NCI-H1417 treated with DMSO at 0.1 percent for 48 hours (cell line): ENCODE measurements at regions not wholly inside any gene's neighbourhood (a gene's known extent, or its start where the extent isn't known, plus 50 kb on each side); places are given as distances from the start of the nearest gene placed in this dataset.
A peak's percentile ranks its signal among the peaks of the same experiment; 100 is the strongest.
"Not testable (repeated sequence)": the region's sequence is repeated elsewhere in the genome, so short reads cannot be mapped to it uniquely, and the experiment has no call there.

Experiments
- DNase-seq: peaks from one replicate; lab custom pipeline; 2025; lab: John Stamatoyannopoulos, UW

DNA sequence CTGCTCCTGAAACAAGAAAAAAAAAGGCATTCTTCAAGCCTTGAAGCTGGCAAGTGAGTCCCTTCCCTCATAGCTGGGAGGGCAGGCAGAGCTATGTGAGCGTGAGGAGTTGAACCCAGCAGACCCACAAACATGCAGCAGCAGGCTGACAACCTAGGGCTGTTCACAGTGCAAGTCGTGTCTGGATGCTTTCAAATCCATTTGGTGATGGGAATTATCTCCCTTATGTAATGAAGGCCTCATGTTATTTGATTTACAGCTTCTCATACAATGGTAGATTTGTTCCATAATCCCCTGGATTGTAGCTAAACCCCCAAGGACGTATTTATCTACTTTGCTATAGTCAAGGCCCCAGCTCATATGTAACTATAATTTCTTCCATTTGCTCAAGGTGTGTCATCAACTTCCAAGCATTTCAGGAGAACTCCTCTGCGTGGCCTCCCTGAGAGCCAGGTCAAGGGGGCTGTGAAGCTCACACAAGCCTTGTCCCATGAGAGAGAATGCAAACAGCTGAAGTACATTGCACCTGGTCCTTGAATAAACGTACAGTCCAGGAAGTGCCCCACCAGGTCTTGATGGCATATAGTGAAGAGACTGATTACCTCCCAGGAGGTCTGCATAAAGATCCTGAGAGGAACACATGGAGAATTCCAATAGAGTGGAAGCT is 124.8 kb upstream of the SLC1A3 start:
- no peak for DNase-seq

DNA sequence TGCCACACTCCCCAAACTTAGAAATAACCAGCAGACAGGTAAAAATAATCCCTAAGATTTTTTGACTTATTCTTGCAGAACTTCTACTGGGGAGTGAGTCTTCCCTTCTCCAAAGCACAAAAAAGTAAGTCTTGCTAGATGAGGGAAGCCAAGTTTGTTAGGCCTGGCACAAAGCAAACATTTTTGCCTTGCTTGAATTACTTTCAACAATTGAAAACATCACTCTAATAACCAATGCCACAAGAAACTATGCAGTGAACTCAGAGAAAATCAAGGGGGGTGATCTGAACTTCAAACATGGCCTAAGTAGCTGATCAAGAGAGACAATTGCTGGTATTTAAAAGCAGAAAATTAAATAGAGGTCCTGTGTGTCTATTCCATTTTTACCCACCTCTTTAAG is 123.6 kb upstream of the SLC1A3 start:
- DNase-seq: no peak

DNA sequence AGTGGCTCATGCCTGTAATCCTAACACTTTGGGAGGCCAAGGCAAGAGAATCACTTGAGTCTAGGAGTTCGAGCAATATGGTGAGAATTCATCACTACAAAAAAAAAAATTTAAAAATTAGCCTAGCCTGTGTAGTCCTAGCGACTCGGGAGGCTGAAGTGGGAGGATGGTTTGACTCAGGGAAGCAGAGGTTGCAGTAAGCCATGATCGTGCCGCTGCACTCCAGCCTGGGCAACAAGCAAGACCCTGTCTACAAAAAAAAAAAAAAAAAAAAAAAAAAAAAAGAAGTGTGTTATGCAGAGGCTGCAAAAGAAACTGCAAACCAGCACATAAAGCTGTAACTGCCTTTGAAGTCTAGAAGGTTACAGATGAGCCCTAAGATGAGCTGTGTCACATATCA is 116.9 kb upstream of the SLC1A3 start:
- DNase-seq: no peak

DNA sequence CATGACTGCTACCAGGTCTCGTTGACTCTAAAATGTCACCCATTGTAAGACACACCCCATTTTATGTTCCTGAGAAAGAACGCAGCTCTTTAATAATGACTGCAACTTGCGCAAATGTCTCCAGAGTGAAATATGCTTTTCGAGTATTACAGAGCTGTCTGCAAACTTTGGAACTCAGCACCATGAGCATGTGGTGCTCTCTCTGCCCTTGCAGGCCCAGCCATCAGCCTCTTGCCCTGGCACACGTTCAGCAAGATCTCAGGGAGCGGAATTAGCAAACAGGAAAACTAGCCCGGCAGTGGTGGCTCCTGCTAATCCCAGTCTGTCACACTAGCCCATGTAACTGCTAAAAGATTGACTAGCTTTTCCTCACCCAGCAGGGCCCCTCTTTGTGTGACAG is 114.5 kb upstream of the SLC1A3 start:
- DNase-seq: no peak

DNA sequence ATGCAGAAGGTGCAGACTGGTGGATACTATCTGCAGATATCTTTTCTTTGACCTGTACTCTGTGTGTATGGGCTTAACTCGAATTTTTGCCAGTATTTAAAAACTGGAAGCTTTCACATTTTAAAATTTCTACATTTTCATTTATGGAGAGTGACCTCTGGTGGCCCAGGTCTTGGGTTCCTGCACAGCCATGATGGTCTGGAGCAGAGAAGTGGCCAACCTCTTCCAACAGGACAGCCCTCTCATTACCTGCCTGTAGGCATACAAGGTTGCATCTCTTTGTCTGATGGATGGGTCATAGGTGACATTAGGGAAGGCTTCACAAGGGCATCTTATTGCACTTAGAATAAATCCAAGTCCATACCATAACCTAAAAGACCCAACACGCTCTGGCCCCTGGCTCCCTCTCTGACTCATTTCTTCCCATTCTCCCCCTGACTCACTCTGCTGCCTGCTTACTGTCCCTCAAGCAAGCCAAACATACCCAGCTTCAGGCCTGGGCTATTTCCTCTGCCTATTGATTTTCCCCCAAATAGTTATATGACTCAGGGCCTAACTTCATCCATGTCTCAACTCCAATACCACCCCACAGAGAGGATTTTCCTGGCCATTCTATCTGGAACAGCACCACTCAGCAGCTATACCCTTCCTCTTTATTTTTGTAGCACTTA is 113.3 kb upstream of the SLC1A3 start:
- no peak for DNase-seq

DNA sequence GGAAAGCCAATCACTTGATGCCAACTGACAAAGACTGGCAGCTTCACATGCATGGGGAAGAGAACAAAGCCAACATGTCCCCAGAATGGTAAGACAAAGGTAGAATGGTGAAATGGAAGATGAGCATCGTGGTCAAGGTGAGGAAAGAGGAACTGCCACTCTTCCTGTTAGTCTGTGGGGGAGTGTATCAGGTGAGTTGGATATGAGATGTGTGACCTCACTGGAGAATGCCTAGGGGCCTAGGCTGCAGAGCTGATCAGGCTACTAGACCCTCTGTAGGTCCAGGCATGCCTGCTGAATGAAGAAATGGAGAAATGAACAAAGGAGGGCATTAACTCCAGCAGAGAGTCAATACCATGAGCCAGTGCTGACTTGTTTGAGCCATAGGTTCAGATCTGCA is 112.4 kb upstream of the SLC1A3 start:
- no peak for DNase-seq

DNA sequence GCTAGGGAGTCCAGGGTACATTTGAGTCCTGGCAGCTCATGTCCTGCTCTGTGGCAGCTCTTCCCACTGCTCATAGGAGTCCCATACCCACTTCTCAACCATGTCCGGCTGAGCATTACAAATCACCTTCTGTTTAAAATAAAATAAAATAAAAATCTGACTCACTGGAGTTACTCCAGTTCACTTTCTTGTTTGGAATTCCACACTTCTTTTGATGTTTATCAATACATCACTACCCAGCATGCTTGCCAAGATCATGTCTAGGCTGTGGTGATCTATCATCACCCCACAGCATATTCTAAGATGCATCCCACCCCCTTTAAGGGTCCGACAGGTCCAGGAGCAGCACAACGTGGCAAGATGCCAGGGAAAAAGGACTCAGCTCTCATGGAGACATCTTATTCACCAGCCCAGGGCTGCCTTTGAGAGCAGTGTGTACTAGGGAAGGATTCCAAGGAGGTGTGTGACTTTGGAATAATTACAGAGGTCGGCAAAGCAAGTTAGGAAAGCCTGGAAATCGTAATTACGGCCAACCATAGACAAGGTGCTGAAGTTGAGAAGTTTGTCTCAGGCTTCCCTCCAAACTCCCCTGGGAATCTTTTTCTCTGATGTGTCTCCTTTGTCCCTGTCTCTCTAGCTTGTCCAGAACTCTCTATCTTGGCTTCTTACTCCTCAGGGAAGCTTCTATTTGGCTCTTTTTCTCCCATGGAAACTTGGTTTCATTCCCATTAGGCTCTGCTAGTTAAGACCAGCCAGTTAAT is 111.4 kb upstream of the SLC1A3 start:
- no peak for DNase-seq

DNA sequence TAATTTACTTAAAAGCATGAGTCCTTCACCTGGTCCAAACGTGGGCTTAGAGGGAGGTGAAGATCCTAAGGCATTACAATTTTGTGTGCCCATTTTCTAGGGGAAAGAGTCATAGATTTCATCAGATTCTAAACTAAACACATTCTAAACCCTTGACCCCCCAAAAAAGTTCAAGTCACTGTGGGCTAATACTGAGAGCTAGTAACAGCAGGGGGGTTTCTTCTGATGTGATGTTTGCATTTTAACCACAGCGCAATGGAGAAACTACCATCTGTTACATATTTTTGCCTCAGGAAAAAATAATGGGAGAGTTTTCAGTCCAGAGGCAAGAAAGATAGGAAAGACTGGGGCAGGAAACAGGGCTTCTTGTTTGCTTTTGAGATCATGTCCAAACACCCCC is 110.8 kb upstream of the SLC1A3 start:
- no peak for DNase-seq

DNA sequence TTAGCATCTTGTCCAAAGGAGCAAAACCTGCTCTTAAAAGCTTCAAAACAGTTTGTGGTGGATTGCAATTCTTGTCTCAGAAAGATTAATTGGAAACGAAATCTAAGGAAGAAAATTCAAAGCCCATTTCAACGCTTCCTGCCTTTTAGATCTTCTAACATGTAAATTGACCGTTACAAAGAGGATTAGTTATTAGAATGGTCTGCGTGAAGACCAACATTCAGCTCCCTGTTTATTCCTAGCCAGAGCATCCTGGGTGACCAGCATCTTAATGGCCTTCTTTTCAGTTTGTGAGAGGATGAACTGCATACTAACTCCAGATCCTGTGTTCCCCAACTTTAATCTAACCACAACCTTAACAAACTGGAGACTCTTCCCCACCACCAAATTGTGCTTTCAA is 109.9 kb upstream of the SLC1A3 start:
- no peak for DNase-seq

DNA sequence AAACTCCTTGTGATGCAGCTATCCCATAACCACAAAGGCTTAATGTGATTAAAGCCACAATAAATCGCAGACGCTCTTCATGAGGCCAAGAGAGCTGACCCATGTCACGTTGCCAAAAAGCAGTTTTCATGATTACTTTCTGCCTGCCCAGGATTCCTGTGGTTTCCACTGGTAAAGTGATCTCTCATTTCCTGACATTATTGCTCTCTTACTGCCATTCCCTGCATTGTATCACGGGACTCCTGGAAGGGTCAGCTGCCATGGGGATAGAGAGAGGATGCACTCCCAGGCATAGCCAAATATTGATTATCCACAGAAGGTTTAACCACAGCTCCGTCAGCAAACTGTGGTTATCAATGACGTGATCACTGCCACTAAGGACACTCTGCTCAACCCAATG is 103.8 kb upstream of the SLC1A3 start:
- DNase-seq: no peak

DNA sequence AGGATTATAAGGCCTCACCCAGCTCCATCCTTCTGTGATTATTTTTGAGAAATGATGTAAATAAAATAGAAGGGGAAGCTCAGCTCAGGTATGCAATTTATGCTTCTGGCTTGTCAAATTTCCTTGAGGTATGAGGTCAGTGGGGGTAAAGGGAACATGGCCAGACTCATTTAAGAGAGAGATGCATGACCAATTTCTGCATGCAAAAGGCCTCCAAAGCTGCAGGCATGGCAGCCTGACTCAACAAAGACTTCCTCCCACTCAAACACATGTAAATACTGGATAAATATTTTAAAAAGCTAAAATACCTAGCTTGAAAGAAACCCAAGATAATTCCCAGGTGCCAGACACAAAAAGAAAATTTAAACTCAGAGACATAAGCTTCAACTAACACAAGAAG is 101.4 kb upstream of the SLC1A3 start:
- no peak for DNase-seq

DNA sequence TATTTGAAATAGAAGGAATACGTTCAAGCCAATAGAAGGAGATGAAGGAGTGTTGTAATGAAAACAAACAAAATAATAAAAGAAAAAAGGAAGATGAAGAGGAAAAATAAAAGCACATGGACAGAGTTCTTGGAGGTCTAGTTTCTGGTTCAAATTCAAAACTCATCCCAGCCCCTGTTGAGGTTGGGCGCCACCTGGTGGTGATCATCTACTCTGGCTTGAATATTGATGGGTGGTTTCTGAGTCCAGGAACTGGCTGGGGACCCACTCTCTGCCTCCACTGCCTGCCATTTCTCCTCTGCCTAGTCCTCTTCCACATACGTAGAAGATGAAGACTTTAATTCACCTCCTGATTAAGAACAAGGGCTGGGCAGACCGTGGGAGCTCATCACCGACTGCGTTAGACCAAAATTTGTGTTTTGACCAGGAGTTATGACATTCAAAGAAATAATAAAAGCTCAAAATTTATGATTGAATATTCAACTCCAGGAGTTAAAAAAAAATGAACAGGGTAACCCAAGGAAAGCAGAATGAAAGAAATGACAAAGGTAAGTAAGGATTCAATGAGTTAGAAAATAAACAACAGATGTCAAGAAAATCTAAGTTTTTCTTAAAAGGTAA is 99.0 kb upstream of the SLC1A3 start:
- DNase-seq: peak; percentile 10

DNA sequence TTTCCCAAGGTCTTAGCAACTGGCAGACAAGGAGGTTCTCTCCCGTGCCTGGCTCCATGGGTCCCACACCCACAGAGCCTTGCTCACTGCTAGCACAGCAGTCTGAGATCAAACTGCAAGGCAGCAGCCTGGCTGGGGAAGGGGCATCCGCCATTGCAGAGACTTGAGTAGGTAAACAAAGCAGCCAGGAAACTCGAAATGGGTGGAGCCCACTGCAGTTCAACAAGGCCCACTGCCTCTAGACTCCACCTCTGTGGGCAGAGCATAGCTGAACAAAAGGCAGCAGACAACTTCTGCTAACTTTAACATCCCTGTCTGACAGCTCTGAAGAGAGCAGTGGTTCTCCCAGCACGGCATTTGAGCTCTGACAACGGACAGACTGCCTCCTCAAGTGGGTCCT is 98.1 kb upstream of the SLC1A3 start:
- DNase-seq: not testable (repeated sequence)

DNA sequence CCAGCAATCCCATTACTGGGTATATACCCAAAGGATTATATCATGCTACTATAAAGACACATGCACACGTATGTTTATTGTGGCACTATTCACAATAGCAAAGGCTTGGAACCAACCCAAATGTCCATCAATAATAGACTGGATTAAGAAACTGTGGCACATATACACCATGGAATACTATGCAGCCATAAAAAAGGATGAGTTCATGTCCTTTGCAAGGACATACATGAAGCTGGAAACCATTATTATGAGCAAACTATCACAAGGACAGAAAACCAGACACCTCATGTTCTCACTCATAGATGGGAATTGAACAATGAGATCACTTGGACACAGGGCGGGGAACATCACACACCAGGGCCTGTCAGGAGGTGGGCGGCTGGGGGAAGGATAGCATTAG is 92.8 kb upstream of the SLC1A3 start:
- DNase-seq: not testable (repeated sequence)

DNA sequence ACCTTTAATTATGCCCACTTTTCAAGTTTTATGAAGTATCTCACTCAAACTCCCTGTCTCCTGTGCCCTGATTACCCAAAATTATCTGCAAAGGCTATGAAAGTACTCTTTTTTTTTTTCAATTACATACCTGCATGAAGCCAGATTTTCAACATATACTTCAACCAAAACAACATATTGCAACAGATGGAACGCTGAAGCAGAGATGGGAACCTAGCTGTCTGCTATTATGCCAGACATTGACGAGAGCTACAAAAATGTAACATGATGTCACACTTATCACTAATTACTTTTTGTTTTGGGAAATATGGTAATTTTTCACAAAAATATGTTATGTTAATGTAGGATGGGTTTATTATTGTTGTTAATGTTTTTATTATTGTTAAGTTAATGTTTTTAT is 86.5 kb upstream of the SLC1A3 start:
- no peak for DNase-seq

DNA sequence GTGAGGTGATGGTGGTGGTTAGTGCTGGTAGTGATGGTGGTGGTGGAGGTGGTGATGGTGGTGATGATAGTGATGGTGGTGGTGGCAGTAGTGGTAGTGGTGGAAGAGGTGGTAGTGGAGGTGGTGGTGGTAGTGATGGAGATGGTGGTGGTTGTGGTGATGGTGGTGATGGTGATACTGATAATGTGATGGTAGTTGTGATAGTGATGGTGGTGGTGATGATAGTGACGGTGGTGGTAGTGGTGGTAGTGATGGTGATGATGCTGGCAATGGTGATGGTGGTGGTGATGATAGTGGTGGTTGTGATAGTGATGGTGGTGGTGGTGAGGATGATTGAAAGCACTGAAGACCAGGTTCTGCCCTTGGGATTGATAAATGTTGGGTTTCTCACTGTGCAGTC is 85.2 kb upstream of the SLC1A3 start:
- no peak for DNase-seq

DNA sequence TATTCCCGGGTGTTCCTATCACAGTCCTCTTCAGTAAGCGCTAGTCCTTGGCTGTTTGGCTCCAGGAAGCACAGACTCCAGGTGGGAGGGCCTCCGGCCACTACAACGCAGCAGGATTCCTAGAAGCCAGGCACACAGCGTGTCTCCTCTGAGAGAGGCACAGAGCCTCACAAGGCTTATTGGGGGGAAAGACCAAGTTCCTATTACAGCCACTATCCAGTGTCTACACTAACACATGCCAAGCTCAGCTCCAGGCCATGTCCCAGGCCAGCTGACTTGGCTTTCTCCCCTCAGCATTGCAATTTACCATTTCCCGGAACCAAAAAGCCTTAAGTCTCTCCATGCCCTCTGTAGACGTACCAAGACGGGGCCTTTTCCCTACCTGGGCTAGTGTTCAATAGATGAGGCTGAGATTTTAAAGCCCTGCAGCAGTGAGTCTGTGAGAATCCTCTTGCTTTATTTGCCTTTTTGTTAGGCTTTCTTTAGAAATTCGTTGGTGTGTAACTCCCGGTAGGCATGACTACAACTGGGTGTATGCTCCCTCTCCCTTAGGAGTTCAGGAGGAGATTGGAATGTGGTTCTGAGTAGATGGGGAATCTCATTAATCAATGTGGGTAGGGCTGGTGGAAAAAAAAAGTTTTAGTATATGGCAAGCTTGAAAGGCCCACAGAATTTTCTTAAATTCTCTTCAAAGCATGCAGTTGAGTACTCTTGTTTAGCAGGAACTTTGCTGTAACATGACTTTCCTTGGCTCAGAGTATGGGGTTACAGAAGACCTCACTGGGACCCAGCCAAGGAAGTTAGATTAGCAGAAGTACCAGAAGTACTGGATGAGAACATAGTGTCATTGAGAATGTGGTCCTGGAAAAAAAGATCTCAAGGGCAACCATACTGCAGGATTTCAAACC is 84.3 kb upstream of the SLC1A3 start:
- no peak for DNase-seq

DNA sequence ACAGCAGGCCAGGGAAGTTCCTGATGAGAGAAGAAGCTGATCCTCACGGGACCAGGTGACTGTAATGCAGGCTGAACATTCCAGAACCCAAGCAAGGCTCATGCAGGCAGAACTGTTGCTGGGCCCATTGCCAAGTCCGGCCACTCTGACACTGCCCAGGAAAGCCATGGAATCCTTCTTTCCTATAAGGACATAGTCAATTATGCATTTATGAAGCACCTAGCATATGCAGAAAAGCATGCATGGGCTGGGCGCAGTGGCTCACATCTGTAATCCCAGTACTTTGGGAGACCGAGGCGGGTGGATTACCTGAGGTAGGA is 83.7 kb upstream of the SLC1A3 start:
- no peak for DNase-seq

DNA sequence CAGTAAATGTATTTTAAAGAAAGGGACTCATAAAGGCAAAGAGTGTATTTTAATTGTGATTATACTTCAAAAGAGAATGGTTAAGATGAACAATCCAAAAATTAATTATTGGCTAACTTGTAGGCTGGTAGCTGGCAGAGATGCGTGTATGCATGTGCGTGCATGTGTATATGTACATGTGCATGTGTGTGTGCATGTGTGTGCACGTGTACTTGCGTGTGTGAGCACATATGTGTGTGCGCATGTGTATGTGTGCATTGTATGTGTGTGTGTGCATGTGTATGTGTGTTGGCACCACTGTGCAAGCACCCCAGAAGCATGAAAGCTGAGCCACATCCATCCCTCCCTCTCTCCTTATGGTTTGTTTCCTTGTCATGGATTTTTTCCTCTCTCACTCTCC is 83.0 kb upstream of the SLC1A3 start:
- no peak for DNase-seq

DNA sequence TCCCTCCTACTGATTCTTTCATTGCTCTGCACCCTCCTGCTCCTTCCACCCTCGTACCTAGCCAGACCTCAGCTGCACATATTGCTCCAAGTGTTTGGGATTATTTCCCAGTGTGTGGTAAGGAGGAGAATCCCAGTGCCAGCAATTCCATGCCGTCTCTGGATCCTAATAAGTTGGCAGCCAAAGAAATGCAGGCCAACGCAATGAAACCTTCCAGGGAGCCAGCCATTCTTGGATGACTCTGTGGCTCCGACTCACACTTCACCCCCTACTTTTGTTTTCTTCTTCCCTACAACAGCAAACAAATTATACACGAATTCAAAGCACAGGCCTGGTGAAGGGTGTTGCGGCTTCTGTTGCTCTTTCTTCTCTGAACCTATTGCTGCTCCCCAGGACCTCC is 82.5 kb upstream of the SLC1A3 start:
- no peak for DNase-seq

DNA sequence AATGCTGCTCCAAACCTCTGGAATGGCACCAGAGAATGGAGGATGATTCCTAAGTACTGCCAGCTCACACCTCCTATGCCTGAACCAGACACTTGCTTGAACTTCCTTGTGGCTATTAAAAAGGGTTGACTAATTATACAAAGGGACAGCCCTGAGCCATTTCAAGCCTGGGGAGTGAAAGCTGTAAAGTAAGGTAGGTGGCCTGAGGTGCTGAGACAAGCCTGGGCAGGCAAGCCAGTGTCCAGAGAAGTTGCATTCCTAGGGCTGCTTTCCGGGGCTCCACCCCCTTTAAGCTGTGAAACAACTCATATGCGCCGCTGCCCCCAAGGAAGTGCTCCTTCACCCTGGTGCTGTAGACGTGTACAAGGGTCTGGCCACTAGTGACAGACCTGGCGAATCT is 79.9 kb upstream of the SLC1A3 start:
- DNase-seq: no peak

DNA sequence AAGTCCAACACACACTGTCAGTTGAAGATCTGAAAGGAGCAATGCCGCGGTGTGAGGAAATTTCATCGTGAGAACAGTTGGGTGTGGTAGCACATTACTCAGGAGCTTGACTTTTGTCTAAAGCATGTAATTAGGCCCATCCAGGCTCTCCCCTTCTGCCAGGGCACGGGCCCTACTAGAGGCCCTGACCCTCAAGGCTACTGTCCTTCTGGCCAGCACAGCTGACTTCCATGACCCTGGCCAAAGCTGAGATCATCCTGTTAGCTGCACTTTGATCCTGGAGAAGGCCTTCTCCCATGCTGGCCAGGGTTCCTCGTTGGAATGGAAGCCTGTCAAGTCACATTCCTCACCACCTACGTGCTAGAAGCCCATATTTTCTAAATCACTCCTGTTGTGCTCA is 77.8 kb upstream of the SLC1A3 start:
- no peak for DNase-seq
